ENCODE measurements at regions not wholly inside any gene's neighbourhood (a gene's known extent, or its start where the extent isn't known, plus 50 kb on each side); places are given as distances from the start of the nearest gene placed in this dataset.

GRCh38 chr5:73263001-73263710, 90.2 kb downstream of the TMEM174 start:
- DNase-seq = no peak

DNA sequence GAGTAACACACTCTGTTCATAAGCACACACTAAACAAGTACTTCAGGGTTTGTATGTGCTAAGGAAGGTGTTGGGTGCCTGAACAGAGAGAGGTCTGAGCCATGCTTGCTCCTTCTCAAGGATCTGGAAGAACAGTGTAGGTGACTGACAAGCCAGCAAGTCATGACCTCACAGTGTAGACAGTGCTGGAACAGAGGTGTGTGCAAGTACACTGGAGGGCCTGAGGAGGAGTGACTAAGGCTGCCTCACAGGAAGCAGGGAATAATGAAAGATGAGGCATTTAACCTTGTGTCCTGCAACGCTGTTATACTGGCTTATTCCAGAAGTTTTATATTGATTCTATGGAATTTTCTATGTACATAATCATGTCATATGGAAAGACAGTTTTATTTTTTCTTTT, 83.9 kb downstream of the TMEM174 start:
- DNase-seq = peak; percentile 12

GRCh38 chr5:73256462-73256861, 83.5 kb downstream of the TMEM174 start:
- no peak for DNase-seq

GRCh38 chr5:73256012-73256411, 83.0 kb downstream of the TMEM174 start:
- DNase-seq = no peak

- DNase-seq = no peak
Measured at GRCh38 chr5:73254642-73255041, 81.6 kb downstream of the TMEM174 start.

GRCh38 chr5:73253047-73253660, 80.2 kb downstream of the TMEM174 start:
- DNase-seq = peak; percentile 17

DNA sequence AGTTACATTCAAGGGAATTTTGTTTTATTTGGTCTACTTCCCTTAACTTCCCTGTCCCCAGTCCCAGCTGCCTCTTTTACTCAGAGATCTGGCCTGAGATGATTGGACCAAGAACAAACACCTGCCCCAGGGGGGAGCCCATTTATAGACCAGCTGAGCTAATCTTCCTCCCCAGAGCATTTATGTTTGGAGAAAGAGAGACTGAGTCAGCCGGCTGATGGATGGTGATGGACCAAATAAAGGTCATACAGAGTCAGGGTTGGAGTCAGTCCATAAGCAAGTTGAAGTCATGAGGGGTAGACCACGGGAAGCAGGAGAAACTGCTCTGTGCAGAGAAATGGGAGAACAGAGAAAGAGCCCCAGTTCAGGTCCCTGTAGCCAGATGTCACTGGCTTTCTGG, 77.7 kb downstream of the TMEM174 start:
- no peak for DNase-seq

- DNase-seq = no peak
Measured at GRCh38 chr5:73242735-73243134, 69.7 kb downstream of the TMEM174 start.

GRCh38 chr5:73238873-73239272, 65.9 kb downstream of the TMEM174 start:
- no peak for DNase-seq

DNA sequence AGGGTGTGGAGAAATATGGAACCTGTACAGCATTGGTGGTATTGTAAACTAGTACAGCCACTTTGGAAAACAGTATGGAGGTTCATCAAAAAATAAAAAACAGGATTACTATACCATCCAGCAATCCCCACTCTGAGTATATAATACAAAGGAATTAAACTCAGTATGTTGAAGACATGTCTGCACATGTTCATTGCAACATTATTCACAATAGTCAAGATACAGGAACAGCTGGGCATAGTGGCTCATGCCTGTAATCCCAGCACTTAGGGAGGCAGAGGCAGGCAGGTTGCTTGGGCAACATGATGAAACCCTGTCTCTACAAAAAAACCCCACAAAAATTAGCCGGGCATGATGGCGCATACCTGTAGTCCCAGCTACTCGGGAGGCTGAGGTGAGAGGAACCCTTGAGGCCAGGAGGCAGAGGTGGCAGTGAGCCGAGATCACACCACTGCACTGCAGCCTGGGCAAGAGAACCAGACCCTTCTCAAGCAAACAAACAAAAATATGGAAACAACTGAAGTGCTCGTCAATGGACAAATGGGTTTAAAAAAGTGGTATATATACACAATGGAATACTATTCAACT, 63.6 kb downstream of the TMEM174 start:
- no peak for DNase-seq

- no peak for DNase-seq
Measured at GRCh38 chr5:73234204-73234555, 61.2 kb downstream of the TMEM174 start.

GRCh38 chr5:73233461-73234203, 60.6 kb downstream of the TMEM174 start:
- no peak for DNase-seq

DNA sequence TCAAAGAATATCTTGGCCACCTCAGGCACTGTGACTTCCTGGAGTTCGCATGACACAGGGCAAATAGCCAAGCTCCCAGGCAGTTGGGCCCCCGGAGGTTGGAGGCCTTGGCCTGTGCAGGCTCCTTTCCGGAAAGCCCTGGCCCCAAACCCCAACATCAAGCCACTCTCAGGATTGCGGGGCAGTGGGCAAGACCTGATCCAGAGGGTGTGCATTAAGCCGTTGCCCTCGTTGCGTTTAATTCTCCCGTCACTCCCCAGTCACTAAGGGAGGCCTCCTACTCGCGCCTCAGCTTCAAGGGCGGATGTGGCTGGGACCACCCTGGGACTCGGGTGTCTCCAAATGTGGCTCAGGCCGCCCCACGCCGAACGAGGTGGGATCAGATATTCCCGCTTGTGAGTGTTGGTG, 60.1 kb downstream of the TMEM174 start:
- no peak for DNase-seq

DNA sequence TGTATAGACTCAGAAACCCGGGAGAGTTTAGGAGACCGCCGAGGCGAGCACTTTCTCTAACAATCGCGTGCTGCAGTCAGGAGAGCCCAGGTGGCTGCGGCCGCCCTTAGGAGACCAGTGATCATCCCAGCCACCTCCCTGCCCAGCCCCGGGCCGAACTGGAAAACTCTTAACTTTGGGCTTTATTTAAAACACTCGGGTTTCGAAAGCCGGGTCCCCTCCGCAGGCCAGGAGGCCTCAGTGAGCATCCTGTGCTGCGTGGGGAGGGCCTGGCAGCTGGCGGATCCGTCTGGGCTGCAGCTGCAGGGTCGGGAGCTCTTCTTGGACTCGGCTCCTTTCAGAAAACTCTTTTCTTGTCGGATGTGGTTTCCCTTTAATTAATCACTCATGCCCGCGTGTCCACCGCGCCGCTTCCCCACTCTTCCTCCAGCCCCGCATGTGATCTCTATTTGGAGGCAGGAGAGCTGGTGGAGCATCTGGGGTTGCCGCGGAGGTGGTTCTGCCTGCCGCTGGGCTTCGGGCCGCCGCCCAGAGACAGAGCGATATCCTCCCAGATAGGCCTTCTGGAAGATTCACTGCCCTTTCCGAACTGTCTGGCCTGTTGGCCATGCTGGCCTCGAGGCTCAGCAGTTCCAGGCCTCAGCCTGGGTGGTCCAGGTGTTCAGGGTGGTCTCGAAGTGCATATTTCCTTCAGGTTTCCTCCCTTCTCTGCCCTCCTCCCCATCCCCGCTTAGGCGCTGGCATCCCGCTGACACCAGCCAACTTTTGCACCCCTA, 59.5 kb downstream of the TMEM174 start:
- no peak for DNase-seq

DNA sequence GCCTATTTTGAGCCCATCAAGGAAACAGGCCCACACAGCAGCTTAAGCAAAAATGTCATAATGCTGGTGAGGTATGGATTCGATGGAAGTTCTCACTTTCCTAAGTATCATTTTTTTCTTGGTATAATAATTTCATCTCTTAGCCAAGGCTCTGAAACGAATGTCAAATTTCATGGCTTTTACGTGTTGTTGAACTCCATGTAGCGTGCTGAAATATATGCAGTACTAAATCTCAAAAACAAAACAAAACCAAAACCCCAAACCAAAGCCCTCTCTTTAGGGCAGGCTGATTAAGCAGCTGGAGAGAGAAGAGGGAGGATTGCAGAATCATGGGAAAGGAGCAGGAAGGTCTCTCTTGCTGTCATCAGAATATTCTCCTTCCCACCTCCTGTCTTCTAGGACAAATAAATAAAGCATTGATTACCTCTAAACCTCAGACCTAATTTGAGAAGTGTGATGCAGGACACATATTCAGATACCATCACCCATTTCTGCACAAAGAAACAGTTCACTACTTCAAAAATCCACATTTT, 58.3 kb downstream of the TMEM174 start:
- no peak for DNase-seq

DNA sequence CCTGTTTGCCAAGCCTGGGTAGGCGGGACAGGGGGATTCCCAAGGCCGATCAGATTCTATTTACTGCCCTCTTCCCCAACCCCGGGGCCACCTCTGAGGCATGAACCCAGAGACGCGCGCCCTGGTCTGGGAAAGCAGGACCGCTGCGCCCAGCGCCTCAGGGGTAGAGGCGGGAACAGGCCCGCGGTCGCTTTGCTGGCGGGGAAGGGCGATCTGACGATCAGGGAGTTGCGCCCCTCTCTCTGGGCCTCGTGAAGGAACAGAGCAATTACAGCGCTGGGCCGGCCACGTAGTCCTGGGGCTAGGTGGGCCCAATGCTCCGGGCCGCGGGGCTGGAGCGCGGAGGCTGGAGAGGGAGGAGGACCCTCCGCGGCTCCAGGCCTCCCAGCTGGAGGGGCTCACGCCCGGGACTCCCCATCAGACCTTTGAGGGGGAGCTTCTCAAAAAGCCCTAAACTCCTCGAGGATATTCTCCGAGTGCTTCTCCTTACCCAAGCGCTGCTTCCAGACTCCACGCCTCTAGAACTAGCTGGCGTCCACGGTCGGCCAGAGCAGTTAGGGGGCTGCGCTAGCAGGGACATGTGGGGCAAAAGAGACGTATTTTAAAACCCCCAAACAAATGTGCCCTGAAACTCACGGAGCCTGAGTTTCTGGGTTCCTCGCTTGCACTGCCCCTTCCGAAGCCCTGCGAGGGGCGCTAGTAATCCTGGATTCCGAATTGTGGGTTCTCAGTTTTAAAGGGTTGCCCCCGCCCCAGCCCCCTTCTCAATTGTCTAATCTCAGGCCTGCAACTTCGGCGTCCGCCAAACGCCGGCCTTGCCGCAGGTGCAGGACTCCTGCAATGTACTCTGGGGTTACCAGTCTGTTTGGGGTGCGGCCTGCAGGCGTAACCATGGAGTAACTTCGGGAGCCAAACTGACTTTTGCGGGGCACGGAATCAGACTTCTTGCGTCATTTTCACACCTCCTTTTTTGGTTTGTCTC, 57.6 kb downstream of the TMEM174 start:
- no peak for DNase-seq

DNA sequence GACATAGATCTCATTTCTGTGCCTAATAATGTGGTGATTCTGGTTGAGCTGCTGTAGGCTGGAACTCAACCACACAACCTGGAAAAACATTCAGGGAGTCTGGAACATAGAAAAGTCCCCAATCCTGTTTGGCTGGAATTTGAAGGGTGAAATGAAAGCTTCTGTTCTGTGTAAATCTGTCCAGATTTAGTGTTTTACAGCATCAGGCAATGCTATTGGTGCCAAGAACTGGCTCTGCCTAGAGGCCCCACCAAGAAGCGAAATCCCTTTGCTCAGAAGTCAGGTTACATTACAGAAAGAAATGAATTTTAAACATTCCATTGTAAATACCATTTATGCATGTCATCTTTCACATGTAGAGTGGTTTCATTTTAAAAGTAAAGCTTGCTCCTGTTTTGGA, 56.3 kb downstream of the TMEM174 start:
- DNase-seq = peak; percentile 77

- DNase-seq = no peak
Measured at GRCh38 chr5:73228052-73228451, 55.1 kb downstream of the TMEM174 start.
